ENCODE measurements at regions not wholly inside any gene's neighbourhood (a gene's known extent, or its start where the extent isn't known, plus 50 kb on each side); places are given as distances from the start of the nearest gene placed in this dataset.

DNA sequence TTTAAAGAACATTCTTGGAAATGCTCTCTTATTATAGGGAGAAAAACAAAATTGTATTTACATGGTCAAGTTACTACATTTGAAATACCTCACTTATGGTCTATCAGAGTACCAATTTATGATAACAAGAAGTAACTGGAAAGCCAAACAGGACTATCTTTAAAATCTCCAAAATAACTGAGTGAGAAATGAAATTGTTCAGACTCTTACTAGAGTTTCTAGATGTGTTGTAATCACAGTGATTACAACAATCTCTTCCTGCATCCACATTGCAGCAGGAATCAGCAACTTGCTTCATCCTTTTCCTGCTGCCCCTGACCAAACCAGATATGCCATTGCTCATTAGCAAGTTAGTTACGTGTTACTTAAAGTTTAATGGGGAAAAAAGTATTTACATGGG is 245.2 kb upstream of the SMIM31 start:
- no peaks in the 10 kb centered on the region for H3K9me3 ChIP-seq
- TF ChIP-seq, protein P1, sequence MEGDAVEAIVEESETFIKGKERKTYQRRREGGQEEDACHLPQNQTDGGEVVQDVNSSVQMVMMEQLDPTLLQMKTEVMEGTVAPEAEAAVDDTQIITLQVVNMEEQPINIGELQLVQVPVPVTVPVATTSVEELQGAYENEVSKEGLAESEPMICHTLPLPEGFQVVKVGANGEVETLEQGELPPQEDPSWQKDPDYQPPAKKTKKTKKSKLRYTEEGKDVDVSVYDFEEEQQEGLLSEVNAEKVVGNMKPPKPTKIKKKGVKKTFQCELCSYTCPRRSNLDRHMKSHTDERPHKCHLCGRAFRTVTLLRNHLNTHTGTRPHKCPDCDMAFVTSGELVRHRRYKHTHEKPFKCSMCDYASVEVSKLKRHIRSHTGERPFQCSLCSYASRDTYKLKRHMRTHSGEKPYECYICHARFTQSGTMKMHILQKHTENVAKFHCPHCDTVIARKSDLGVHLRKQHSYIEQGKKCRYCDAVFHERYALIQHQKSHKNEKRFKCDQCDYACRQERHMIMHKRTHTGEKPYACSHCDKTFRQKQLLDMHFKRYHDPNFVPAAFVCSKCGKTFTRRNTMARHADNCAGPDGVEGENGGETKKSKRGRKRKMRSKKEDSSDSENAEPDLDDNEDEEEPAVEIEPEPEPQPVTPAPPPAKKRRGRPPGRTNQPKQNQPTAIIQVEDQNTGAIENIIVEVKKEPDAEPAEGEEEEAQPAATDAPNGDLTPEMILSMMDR (IDR thresholded peaks at IDR 0.05) = no peak
- H3K36me3 ChIP-seq (ENCODE audit: low read depth) = no peaks in the 10 kb centered on the region
- DNase-seq (no peak), ATAC-seq (no peak)
- no peaks in the 10 kb centered on the region for H3K4me1 ChIP-seq (ENCODE audit: low read depth)
- no peak overlapping the region for H3K4me3 ChIP-seq
- intact Hi-C loops (cut with DNase I, micrococcal nuclease) = no loop called here

DNA sequence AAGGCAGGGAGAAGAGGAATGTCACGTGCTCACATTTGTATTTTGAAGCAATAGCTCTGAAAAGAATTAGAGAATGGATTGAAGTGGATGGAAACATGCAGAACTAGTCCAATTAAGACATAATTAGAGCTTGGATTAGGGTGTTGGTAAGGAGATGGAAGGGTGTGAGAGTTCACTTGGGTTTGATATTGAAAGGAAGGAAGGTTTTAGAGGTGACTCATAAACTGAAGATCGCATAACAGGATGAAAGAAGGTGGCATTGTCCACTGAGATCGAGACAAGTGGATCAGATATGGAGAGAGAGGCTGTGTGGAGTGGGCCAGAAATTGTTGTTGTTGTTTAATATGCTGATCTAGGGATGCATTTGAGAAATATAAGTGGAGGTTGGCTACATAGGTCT is 244.0 kb upstream of the SMIM31 start:
- no peak for ATAC-seq
- TF ChIP-seq, protein P1 (IDR thresholded peaks at IDR 0.05) = no peak
- DNase-seq = no peak
- Histone ChIP-seq H3K9me3 (no peaks in the 10 kb centered on the region), H3K36me3 (ENCODE audit: low read depth) (no peaks in the 10 kb centered on the region), H3K4me1 (ENCODE audit: low read depth) (no peaks in the 10 kb centered on the region), H3K4me3 (no peak overlapping the region)
- intact Hi-C loops (cut with DNase I, micrococcal nuclease) = no loop called here

DNA sequence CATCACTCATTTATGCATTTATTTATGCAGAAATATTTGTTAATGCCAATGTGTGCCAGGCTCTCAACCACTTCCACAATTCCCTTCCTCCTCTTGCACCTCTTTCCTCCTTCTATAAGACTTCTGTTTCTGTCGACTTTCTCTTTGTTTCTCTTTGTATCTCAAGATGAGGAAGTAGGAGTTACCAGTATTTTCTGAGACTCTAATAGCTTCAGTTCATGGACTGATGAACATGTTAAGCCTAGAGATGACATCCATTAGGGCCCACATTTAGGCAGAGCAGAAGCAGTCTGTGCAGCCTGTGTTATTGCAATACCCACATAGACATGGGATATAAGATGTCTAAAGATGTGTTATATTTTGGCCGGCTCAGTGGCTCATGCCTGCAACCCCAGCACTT is 241.8 kb upstream of the SMIM31 start:
- no peaks in the 10 kb centered on the region for H3K9me3 ChIP-seq
- no peaks in the 10 kb centered on the region for H3K4me1 ChIP-seq (ENCODE audit: low read depth)
- DNase-seq (no peak), ATAC-seq (no peak)
- TF ChIP-seq, protein P1 (IDR thresholded peaks at IDR 0.05) = no peak
- intact Hi-C loops (cut with DNase I, micrococcal nuclease) = no loop called here
- H3K36me3 ChIP-seq (ENCODE audit: low read depth) = no peaks in the 10 kb centered on the region
- no peak overlapping the region for H3K4me3 ChIP-seq

DNA sequence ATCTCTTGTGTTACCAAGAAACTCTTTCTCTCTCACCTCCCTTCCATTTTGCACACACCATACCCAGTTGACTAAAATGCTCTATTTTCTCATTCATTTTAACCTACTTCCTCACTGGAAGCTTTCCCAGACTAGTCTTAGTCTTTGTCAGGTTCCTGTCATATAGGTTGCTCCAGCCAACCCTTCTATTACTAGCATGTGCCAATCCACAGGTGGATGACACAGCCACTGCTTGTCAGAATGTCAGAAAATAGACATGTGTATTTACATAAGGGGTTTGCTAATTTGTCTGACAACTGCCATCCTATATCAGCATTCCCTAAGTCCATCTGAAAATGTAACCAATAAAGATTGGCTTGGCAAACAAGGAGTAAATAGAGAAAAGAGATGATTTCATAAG is 239.2 kb upstream of the SMIM31 start:
- H3K4me1 ChIP-seq (ENCODE audit: low read depth) = no peaks in the 10 kb centered on the region
- TF ChIP-seq, protein P1 (IDR thresholded peaks at IDR 0.05) = no peak
- DNase-seq = no peak
- H3K9me3 ChIP-seq = no peaks in the 10 kb centered on the region
- no peak for ATAC-seq
- no peak overlapping the region for H3K4me3 ChIP-seq
- no peaks in the 10 kb centered on the region for H3K36me3 ChIP-seq (ENCODE audit: low read depth)
- intact Hi-C loops (cut with DNase I, micrococcal nuclease) = no loop called here

DNA sequence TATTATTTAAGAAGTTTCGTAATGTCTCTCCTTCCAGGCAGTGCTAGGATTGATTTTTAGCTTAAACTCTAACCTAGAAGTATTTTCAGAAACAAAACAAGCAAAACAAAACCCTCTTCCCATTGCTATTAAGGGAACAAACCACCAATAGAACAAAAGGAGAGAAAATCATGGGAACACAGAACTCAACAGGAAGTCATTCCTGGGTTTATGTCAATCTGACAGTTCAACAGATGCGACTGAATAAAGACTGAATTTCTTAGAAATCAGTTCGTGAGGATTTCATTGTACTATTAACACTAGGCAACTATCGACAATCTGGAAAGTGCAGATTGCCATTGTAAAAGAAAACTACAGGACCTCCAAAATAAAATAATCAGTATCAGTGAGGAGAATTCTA is 229.1 kb upstream of the SMIM31 start:
- TF ChIP-seq, protein P1 (IDR thresholded peaks at IDR 0.05) = no peak
- Histone ChIP-seq H3K9me3 (no peaks in the 10 kb centered on the region), H3K36me3 (ENCODE audit: low read depth) (no peaks in the 10 kb centered on the region), H3K4me3 (no peak overlapping the region), H3K4me1 (ENCODE audit: low read depth) (no peaks in the 10 kb centered on the region)
- DNase-seq (no peak), ATAC-seq (no peak)
- intact Hi-C loops (cut with DNase I, micrococcal nuclease) = no loop called here

DNA sequence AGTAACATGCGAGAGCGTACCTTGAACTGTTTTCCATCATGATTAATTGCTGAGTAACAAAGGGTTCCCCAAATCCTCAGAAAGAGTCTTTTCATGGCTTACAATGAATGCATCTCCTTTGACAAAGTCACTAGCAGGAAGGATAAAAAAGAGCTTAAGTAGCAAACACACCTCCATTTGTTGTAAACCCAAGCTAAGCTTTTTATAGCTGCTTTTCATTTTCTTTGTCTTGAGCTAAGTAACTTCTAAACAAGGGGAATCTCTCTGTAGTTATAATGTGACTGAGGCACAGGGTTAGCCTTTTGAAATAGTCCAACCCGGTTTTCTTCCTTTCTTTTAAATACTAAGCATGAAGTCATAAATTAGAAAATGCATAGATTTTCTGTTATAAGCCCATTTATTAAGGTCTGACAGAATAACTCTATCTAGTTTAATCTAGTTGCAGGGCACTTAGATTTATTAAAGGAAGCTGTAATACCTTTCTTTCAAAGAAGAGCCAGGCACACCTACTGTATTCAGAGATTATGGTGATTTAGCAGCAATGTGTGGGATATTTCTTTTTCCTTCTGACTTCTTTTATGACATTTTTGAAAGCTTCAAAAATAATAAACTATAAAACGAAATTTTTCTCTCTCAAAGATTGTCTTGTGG is 226.9 kb upstream of the SMIM31 start:
- H3K9me3 ChIP-seq = no peaks in the 10 kb centered on the region
- intact Hi-C loops (cut with DNase I, micrococcal nuclease) = no loop called here
- TF ChIP-seq, protein P1 (IDR thresholded peaks at IDR 0.05) = no peak
- ATAC-seq (no peak), DNase-seq (no peak)
- H3K36me3 ChIP-seq (ENCODE audit: low read depth) = no peaks in the 10 kb centered on the region
- H3K4me3 ChIP-seq = no peak overlapping the region
- no peaks in the 10 kb centered on the region for H3K4me1 ChIP-seq (ENCODE audit: low read depth)
